Transverse colon (tissue), 4 donors: ENCODE measurements at regions not wholly inside any gene's neighbourhood (a gene's known extent, or its start where the extent isn't known, plus 50 kb on each side); places are given as distances from the start of the nearest gene placed in this dataset.

ENCODE experiments used
- CTCF ChIP-seq, 5 experiments: fragments of 200-600 bp in 3 of 5; fragments of 450-650 bp in 2 of 5; sonication (generic) in 3 of 5; IDR thresholded peaks; 1 replicate in 2 of 5; 2 replicates in 3 of 5; pipeline ENCODE4 v1.5.1; 2016 to 2017; ENCODE audit warnings: antibody characterized with exemption in 5 of 5, inconsistent platforms in 3 of 5, mild to moderate bottlenecking in 2 of 5, moderate library complexity in 1 of 5
- EP300 ChIP-seq: sonication (generic); formaldehyde crosslinking; IDR thresholded peaks from one replicate; pipeline ENCODE4 v1.6.1; 2017; ENCODE audit warnings: antibody characterized with exemption, low read depth
- POLR2A ChIP-seq: fragments of 450-650 bp; IDR thresholded peaks from one replicate; pipeline ENCODE4 v1.6.1; 2016; ENCODE audit warnings: antibody characterized with exemption, mild to moderate bottlenecking, moderate library complexity
- POLR2AphosphoS5 ChIP-seq, 3 donors: sonication (generic); formaldehyde crosslinking; IDR thresholded peaks; one replicate each; pipeline ENCODE4 v1.6.1; 2016; ENCODE audit warnings: antibody characterized with exemption in 3 of 3

GRCh38 chr21:29486306-29486807 is 187.6 kb downstream of the BACH1 start:
- TF ChIP-seq CTCF (IDR thresholded peaks at IDR 0.05) = no peak
- TF ChIP-seq POLR2A = no peak
- TF ChIP-seq POLR2AphosphoS5 (IDR thresholded peaks at IDR 0.05) = no peak
- TF ChIP-seq EP300 = no peak
